Ovary (tissue), 7 donors: ENCODE measurements at regions not wholly inside any gene's neighbourhood (a gene's known extent, or its start where the extent isn't known, plus 50 kb on each side); places are given as distances from the start of the nearest gene placed in this dataset.

Experiments
- DNase-seq, 5 donors: peaks; one replicate each; pipeline ENCODE4 v3.0.0-alpha.2; 2019 to 2020
- H3K27ac ChIP-seq, 2 donors: fragments of 200-600 bp; one replicate each; pipeline versions ENCODE4 v1.5.1 to v1.8.0; 2019 to 2022
- H3K27me3 ChIP-seq: fragments of 200-600 bp; one replicate; pipeline ENCODE4 v1.8.0; 2022
- H3K36me3 ChIP-seq: fragments of 200-600 bp; sonication (generic); one replicate; pipeline ENCODE4 v1.5.1; 2019
- H3K4me1 ChIP-seq: one replicate; pipeline ENCODE4 v1.8.1; 2013; ENCODE audit warnings: mild to moderate bottlenecking, moderate library complexity; ENCODE audit not compliant: insufficient read depth
- H3K4me3 ChIP-seq: fragments of 200-600 bp; sonication (generic); one replicate; pipeline ENCODE4 v1.5.1; 2017
- H3K9me3 ChIP-seq, 2 donors: fragments of 200-600 bp in 1 of 2; sonication (generic) in 1 of 2; one replicate each; pipeline versions ENCODE4 v1.5.1 to v1.8.1; 2013 to 2019; ENCODE audit warnings: mild to moderate bottlenecking in 1 of 2, moderate library complexity in 1 of 2
- EP300 ChIP-seq: sonication (generic); formaldehyde crosslinking; IDR thresholded peaks from one replicate; pipeline ENCODE4 v1.6.1; 2017; ENCODE audit warnings: antibody characterized with exemption
- POLR2A ChIP-seq: fragments of 450-650 bp; IDR thresholded peaks from one replicate; pipeline ENCODE4 v1.6.1; 2017; ENCODE audit warnings: antibody characterized with exemption, mild to moderate bottlenecking, moderate library complexity
- WGBS, 3 donors: extraction: QIAGEN DNeasy Blood & Tissue Kit in 1 of 3; methylation state at CpG; one replicate each; pipeline versions ENCODE4 v1.1.5 to v1.1.7; 2013 to 2017; 5-methylcytosine and 5-hydroxymethylcytosine counted together
- intact Hi-C, 4 donors: fragments of 100-400 bp; cut with DNase I; formaldehyde crosslinking; loops; one replicate each; pipeline versions ENCODE4 v1.11.0 to v1.15.1; 2022 to 2023
- TF ChIP-seq, protein P1 (sequence below), 3 donors: fragments of 450-650 bp in 2 of 3; fragments of 200-600 bp in 1 of 3; IDR thresholded peaks; one replicate each; pipeline versions ENCODE4 v1.5.1 to v1.8.0; 2016 to 2022; ENCODE audit warnings: antibody characterized with exemption in 3 of 3, mild to moderate bottlenecking in 1 of 3
- donor health status: DM: no; HTN: no; CAD: no; lungs with moderate emphysema.
- donor health status: DM: no; HTN: no; CAD: no.
- donor health status: Bipolar disorder and iron deficiency.
- donor health status: DM: no; HTN: no; CAD: no.
- donor health status: DM: yes; HTN: yes; CAD: no.

DNA sequence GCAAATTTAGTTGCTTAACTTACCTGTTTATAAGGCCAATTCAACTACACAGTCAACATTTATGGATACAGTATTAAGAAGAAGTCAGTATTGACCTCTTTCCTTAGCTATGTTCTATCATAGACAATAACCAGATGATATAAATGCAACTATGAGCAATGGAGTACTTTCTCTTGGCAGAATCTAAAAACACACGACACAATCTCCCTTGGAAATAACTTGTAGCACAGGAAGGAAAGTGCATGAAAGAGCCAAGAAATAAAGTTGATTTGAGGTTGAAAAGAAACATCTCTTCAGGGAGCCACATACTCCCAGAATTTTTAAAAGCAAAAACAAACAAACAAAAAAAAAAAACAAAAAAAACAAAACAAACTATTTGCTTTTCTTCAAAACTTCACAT is 145.0 kb downstream of the EVA1A start:
- Histone ChIP-seq H3K36me3 (no peaks in the 10 kb centered on the region), H3K4me1 (no peaks in the 10 kb centered on the region), H3K9me3 (no peaks in the 10 kb centered on the region), H3K4me3 (no peak overlapping the region), H3K27ac (no peak overlapping the region), H3K27me3 (no peaks in the 10 kb centered on the region)
- 8 to 10% (median 9%) methylated on average over 1 of the region's 1 CpG for WGBS, 3 donors
- TF ChIP-seq POLR2A (no peak), EP300 (no peak)
- TF ChIP-seq, protein P1, sequence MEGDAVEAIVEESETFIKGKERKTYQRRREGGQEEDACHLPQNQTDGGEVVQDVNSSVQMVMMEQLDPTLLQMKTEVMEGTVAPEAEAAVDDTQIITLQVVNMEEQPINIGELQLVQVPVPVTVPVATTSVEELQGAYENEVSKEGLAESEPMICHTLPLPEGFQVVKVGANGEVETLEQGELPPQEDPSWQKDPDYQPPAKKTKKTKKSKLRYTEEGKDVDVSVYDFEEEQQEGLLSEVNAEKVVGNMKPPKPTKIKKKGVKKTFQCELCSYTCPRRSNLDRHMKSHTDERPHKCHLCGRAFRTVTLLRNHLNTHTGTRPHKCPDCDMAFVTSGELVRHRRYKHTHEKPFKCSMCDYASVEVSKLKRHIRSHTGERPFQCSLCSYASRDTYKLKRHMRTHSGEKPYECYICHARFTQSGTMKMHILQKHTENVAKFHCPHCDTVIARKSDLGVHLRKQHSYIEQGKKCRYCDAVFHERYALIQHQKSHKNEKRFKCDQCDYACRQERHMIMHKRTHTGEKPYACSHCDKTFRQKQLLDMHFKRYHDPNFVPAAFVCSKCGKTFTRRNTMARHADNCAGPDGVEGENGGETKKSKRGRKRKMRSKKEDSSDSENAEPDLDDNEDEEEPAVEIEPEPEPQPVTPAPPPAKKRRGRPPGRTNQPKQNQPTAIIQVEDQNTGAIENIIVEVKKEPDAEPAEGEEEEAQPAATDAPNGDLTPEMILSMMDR (IDR thresholded peaks at IDR 0.05) = no peak
- intact Hi-C loops = loop anchor here in 1 of 4 donors (10.0 kb wide), 1 partner anchor 491 kb away; no protein-coding TSS in a partner anchor
- no peak for DNase-seq

DNA sequence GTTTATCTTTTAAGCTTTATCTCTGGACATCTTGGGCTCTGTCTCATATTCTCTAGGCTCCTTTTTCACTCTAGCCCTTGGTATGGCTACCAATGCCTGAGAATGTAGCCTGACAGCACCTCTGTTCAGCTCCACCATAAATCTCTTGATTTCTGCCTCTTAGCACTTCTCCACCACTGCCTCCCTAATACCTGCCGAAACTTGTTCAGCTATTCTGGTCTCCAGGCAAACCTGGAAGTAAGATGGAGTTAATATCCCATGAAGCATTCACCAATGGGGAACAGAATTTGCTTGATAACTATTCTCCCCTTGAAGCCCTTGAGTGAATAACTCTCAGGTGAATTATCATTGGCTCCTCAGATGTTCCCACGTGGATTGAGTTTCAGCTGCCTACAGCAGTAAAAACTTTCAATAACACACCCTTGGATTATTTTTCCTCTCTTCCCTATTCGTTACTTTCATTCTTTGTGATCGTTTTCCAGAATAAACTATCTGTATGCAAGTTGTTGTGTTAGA is 145.6 kb downstream of the EVA1A start:
- Histone ChIP-seq H3K36me3 (no peaks in the 10 kb centered on the region), H3K27ac (no peak overlapping the region), H3K4me3 (no peak overlapping the region), H3K9me3 (no peaks in the 10 kb centered on the region), H3K4me1 (no peaks in the 10 kb centered on the region), H3K27me3 (no peaks in the 10 kb centered on the region)
- intact Hi-C loops = loop anchor here in 1 of 4 donors (10.0 kb wide), 1 partner anchor 490 kb away; no protein-coding TSS in a partner anchor
- no peak for DNase-seq
- 55 to 66% (median 65%) methylated on average over 4 of the region's 4 CpGs for WGBS, 3 donors
- TF ChIP-seq, protein P1 (IDR thresholded peaks at IDR 0.05) = no peak
- TF ChIP-seq POLR2A (no peak), EP300 (no peak)

DNA sequence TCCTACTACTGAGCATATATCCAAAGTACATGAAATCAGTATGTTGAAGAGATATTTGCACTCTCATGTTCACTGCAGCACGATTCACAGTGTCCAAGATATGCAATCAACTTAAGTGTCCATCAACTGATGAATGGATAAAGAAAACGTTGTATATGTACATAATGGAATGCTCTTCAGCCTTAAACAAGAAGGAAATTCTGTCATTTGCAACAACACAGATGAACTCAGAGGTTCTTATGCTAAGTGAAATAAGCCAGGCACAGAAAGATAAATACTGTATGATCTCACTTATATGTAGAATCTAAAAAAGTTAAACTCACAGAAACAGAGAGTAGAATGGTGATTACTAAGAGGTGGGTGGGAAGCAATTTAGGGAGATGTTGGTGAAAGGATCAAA is 149.2 kb downstream of the EVA1A start:
- Histone ChIP-seq H3K9me3 (no peaks in the 10 kb centered on the region), H3K36me3 (no peaks in the 10 kb centered on the region), H3K27me3 (no peaks in the 10 kb centered on the region), H3K4me3 (no peak overlapping the region), H3K27ac (no peak overlapping the region), H3K4me1 (no peaks in the 10 kb centered on the region)
- 73 to 79% (median 75%) methylated on average over 2 of the region's 2 CpGs for WGBS, 3 donors
- no peak for TF ChIP-seq EP300
- TF ChIP-seq POLR2A = no peak
- TF ChIP-seq, protein P1 (IDR thresholded peaks at IDR 0.05) = no peak
- DNase-seq = no peak
- intact Hi-C loops = loop anchor here in 1 of 4 donors (10.0 kb wide), 1 partner anchor 487 kb away; no protein-coding TSS in a partner anchor

DNA sequence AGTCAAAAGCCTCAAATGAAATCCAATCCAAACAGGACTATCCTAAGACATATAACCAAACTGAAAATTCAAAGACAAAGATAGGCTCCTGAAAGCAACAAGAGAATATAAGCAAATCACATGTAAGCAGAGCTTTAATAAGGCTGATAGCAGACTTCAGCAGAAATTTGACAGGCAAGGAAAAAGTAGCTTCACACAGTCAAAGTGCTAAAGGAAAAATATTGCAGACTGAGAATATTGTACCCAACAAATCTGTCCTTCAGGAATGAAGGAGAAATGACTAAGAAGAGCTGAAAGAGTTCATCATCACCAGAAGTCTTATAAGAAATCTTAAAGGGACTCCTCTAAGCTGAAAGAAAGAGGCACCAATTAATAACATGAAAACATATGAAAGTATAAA is 150.0 kb downstream of the EVA1A start:
- H3K9me3 ChIP-seq = no peaks in the 10 kb centered on the region
- no peaks in the 10 kb centered on the region for H3K36me3 ChIP-seq
- TF ChIP-seq EP300 = no peak
- TF ChIP-seq, protein P1 (IDR thresholded peaks at IDR 0.05) = no peak
- no peak for TF ChIP-seq POLR2A
- DNase-seq = no peak
- H3K27ac ChIP-seq = no peak overlapping the region
- H3K4me1 ChIP-seq = no peaks in the 10 kb centered on the region
- no peaks in the 10 kb centered on the region for H3K27me3 ChIP-seq
- intact Hi-C loops = loop anchor here in 1 of 4 donors (10.0 kb wide), 1 partner anchor 486 kb away; no protein-coding TSS in a partner anchor
- H3K4me3 ChIP-seq = no peak overlapping the region
